ENCODE measurements at regions not wholly inside any gene's neighbourhood (a gene's known extent, or its start where the extent isn't known, plus 50 kb on each side); places are given as distances from the start of the nearest gene placed in this dataset.

DNA sequence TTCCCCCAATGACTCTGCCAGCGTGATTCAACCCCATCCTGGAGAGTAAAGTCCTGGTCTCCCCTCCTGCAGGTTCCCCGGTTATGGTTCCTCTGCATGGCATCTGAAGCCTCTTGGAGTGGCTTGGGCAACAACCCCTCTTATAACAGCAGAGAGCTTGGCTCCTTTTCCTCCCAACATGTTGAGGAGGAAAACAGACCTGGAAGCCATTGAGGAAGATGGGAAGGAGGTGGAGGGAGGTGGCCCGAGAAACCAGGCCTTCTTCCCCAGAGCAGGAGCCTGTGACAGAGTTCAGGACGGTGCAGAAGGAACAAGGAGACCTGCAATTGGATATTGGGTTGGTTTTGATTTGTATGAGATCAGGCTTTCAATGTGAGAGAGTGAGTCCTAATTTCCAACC, 184.0 kb upstream of the ADCY1 start:
- TF ChIP-seq TAF1 (IDR thresholded peaks at IDR 0.05; ENCODE audit: low read depth) (no peak), MXI1 (conservative IDR thresholded peaks at IDR 0.05; ENCODE audit: poor library complexity, severe bottlenecking) (no peak), EP300 (conservative IDR thresholded peaks at IDR 0.05; ENCODE audit: poor library complexity, severe bottlenecking) (no peak), EZH2 (IDR thresholded peaks at IDR 0.05; ENCODE audit: borderline replicate concordance, insufficient read depth, low read length, poor library complexity, severe bottlenecking) (no peak), POLR2AphosphoS5 (IDR thresholded peaks at IDR 0.05) (no peak), RAD21 (conservative IDR thresholded peaks at IDR 0.05) (no peak), SMC3 (conservative IDR thresholded peaks at IDR 0.05; ENCODE audit: poor library complexity) (no peak)
- TF ChIP-seq, protein P1, sequence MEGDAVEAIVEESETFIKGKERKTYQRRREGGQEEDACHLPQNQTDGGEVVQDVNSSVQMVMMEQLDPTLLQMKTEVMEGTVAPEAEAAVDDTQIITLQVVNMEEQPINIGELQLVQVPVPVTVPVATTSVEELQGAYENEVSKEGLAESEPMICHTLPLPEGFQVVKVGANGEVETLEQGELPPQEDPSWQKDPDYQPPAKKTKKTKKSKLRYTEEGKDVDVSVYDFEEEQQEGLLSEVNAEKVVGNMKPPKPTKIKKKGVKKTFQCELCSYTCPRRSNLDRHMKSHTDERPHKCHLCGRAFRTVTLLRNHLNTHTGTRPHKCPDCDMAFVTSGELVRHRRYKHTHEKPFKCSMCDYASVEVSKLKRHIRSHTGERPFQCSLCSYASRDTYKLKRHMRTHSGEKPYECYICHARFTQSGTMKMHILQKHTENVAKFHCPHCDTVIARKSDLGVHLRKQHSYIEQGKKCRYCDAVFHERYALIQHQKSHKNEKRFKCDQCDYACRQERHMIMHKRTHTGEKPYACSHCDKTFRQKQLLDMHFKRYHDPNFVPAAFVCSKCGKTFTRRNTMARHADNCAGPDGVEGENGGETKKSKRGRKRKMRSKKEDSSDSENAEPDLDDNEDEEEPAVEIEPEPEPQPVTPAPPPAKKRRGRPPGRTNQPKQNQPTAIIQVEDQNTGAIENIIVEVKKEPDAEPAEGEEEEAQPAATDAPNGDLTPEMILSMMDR (IDR thresholded peaks at IDR 0.05; ENCODE audit: poor library complexity, severe bottlenecking) = no peak
- TF ChIP-seq, protein P2, sequence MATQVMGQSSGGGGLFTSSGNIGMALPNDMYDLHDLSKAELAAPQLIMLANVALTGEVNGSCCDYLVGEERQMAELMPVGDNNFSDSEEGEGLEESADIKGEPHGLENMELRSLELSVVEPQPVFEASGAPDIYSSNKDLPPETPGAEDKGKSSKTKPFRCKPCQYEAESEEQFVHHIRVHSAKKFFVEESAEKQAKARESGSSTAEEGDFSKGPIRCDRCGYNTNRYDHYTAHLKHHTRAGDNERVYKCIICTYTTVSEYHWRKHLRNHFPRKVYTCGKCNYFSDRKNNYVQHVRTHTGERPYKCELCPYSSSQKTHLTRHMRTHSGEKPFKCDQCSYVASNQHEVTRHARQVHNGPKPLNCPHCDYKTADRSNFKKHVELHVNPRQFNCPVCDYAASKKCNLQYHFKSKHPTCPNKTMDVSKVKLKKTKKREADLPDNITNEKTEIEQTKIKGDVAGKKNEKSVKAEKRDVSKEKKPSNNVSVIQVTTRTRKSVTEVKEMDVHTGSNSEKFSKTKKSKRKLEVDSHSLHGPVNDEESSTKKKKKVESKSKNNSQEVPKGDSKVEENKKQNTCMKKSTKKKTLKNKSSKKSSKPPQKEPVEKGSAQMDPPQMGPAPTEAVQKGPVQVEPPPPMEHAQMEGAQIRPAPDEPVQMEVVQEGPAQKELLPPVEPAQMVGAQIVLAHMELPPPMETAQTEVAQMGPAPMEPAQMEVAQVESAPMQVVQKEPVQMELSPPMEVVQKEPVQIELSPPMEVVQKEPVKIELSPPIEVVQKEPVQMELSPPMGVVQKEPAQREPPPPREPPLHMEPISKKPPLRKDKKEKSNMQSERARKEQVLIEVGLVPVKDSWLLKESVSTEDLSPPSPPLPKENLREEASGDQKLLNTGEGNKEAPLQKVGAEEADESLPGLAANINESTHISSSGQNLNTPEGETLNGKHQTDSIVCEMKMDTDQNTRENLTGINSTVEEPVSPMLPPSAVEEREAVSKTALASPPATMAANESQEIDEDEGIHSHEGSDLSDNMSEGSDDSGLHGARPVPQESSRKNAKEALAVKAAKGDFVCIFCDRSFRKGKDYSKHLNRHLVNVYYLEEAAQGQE (IDR thresholded peaks at IDR 0.05; ENCODE audit: borderline replicate concordance) = no peak

DNA sequence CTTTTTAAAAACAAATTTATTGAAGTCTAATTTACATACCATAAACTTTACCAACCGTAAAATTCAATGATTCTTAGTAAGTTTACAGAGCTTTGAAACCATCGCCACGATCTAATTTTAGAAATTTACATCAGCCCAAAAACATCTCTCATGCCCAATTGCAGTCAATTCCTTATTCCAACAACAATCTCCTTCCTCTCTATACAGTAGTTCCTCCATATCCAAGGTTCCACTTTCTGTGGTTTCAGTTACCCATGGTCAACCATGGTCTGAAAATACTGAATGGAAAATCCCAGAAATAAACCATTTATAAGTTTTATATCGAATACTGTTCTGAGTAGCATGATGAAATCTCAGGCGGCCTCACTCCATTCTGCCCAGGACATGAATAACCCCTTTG, 183.4 kb upstream of the ADCY1 start:
- TF ChIP-seq SMC3 (conservative IDR thresholded peaks at IDR 0.05; ENCODE audit: poor library complexity) = no peak
- no peak overlapping the region for H3K4me3 ChIP-seq (ENCODE audit: low read length)
- no peaks in the 10 kb centered on the region for H3K9me3 ChIP-seq (ENCODE audit: low read length)
- H3K4me2 ChIP-seq (ENCODE audit: low read length) = no peak overlapping the region
- no peaks in the 10 kb centered on the region for H4K20me1 ChIP-seq (ENCODE audit: insufficient read depth)
- no peak overlapping the region for H3K9ac ChIP-seq (ENCODE audit: low read length)
- H3K9me2 ChIP-seq (ENCODE audit: insufficient read depth, low read length) = no peaks in the 10 kb centered on the region
- no peaks in the 10 kb centered on the region for H3K27me3 ChIP-seq (ENCODE audit: insufficient read depth, low read depth, low read length)
- H3K36me3 ChIP-seq (ENCODE audit: insufficient read depth, low read length) = no peaks in the 10 kb centered on the region
- H3K27ac ChIP-seq (ENCODE audit: low read length) = no peak overlapping the region
- H3F3A ChIP-seq (ENCODE audit: insufficient read depth, low read length, poor library complexity, severe bottlenecking) = no peaks in the 10 kb centered on the region
- H3K79me2 ChIP-seq (replicated peaks; ENCODE audit: insufficient read depth, low read length) = no peaks in the 10 kb centered on the region
- no peak overlapping the region for H2AFZ ChIP-seq (ENCODE audit: low read depth, low read length)

More for the DNA sequence above, 184.0 kb upstream of the ADCY1 start:
- no peaks in the 10 kb centered on the region for H4K20me1 ChIP-seq (ENCODE audit: insufficient read depth)
- H3K4me3 ChIP-seq (ENCODE audit: low read length) = no peak overlapping the region
- no peaks in the 10 kb centered on the region for H3K9me2 ChIP-seq (ENCODE audit: insufficient read depth, low read length)
- no peak overlapping the region for H3K4me2 ChIP-seq (ENCODE audit: low read length)
- no peaks in the 10 kb centered on the region for H3K9me3 ChIP-seq (ENCODE audit: low read length)
- no peaks in the 10 kb centered on the region for H3F3A ChIP-seq (ENCODE audit: insufficient read depth, low read length, poor library complexity, severe bottlenecking)
- H3K36me3 ChIP-seq (ENCODE audit: insufficient read depth, low read length) = no peaks in the 10 kb centered on the region
- H3K27ac ChIP-seq (ENCODE audit: low read length) = no peak overlapping the region
- no peak overlapping the region for H2AFZ ChIP-seq (ENCODE audit: low read depth, low read length)
- no peaks in the 10 kb centered on the region for H3K79me2 ChIP-seq (replicated peaks; ENCODE audit: insufficient read depth, low read length)
- H3K27me3 ChIP-seq (ENCODE audit: insufficient read depth, low read depth, low read length) = no peaks in the 10 kb centered on the region
- no peak overlapping the region for H3K9ac ChIP-seq (ENCODE audit: low read length)

Measured in neural cell (in vitro differentiated cells).